PFSK-1 (cell line): ENCODE measurements at regions not wholly inside any gene's neighbourhood (a gene's known extent, or its start where the extent isn't known, plus 50 kb on each side); places are given as distances from the start of the nearest gene placed in this dataset.

ENCODE experiments used
- FOXP2 ChIP-seq: optimal IDR thresholded peaks from 2 replicates; pipeline ENCODE3; 2011; ENCODE audit warnings: borderline replicate concordance, control low read depth, inconsistent platforms; ENCODE audit not compliant: insufficient read depth; ENCODE audit errors: extremely low read length, extremely low read depth
- POLR2AphosphoS5 ChIP-seq: IDR thresholded peaks from 2 replicates; pipeline ENCODE4 v1.6.1; 2012; ENCODE audit warnings: low read depth, mild to moderate bottlenecking, control low read depth, low read length, moderate library complexity
- SIN3A ChIP-seq: IDR thresholded peaks from 2 replicates; pipeline ENCODE4 v1.6.1; 2012; ENCODE audit warnings: mild to moderate bottlenecking, low read length, moderate library complexity, borderline replicate concordance; ENCODE audit not compliant: insufficient read depth
- TAF1 ChIP-seq: IDR thresholded peaks from 2 replicates; pipeline ENCODE4 v1.6.1; 2012; ENCODE audit warnings: low read length, control low read depth, borderline replicate concordance; ENCODE audit not compliant: insufficient read depth
- TF ChIP-seq, protein P1 (sequence below), 2 experiments: IDR thresholded peaks; 2 replicates each; pipeline versions ENCODE4 v1.6.1 to v1.8.0; 2011 to 2012; ENCODE audit warnings: low read depth in 2 of 2, low read length in 2 of 2, control low read depth in 1 of 2, inconsistent platforms in 1 of 2, mild to moderate bottlenecking in 1 of 2, moderate library complexity in 1 of 2; ENCODE audit not compliant: insufficient read depth in 1 of 2

DNA sequence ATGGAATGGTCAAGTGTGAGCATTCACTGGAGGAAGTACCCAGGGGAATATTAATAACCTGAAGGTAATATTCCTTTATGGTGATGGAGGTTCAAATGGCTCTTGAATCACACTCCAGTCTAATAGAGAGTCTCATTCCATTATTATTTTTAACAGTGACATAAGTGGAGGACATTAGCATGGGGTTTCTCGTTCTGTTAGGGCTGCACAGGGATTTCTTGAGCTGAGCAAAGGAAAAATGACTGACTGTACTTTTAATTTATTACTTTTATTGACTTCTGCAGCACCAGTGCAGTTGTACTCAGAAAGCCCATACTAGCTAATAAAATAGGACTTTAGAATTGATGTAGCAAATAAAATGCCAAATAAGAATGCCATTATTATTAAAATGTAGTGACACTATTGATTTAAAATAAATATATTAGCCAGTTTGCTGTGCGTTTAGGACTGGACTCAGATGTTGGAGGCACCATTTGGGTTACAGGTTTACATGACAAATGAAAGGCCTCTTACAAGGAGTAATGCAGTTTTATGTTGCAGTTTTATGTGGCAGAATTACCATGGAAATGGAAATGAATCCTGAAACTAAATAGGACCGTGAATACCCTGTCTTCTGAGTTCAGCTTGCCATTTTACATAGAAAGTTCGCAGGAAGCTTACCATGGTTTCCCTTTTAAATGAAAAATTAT, 705.1 kb upstream of the GRM7 start:
- no peak for TF ChIP-seq POLR2AphosphoS5
- no peak for TF ChIP-seq TAF1
- TF ChIP-seq SIN3A = no peak
- TF ChIP-seq, protein P1, sequence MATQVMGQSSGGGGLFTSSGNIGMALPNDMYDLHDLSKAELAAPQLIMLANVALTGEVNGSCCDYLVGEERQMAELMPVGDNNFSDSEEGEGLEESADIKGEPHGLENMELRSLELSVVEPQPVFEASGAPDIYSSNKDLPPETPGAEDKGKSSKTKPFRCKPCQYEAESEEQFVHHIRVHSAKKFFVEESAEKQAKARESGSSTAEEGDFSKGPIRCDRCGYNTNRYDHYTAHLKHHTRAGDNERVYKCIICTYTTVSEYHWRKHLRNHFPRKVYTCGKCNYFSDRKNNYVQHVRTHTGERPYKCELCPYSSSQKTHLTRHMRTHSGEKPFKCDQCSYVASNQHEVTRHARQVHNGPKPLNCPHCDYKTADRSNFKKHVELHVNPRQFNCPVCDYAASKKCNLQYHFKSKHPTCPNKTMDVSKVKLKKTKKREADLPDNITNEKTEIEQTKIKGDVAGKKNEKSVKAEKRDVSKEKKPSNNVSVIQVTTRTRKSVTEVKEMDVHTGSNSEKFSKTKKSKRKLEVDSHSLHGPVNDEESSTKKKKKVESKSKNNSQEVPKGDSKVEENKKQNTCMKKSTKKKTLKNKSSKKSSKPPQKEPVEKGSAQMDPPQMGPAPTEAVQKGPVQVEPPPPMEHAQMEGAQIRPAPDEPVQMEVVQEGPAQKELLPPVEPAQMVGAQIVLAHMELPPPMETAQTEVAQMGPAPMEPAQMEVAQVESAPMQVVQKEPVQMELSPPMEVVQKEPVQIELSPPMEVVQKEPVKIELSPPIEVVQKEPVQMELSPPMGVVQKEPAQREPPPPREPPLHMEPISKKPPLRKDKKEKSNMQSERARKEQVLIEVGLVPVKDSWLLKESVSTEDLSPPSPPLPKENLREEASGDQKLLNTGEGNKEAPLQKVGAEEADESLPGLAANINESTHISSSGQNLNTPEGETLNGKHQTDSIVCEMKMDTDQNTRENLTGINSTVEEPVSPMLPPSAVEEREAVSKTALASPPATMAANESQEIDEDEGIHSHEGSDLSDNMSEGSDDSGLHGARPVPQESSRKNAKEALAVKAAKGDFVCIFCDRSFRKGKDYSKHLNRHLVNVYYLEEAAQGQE (IDR thresholded peaks at IDR 0.05; ENCODE audit: insufficient read depth in 1 of 2, low read depth in 2 of 2, low read length in 2 of 2) = no peak
- TF ChIP-seq FOXP2 = no peak
